Tibial nerve (tissue), 3 donors: ENCODE measurements at regions not wholly inside any gene's neighbourhood (a gene's known extent, or its start where the extent isn't known, plus 50 kb on each side); places are given as distances from the start of the nearest gene placed in this dataset.

Experiments used
- CTCF ChIP-seq, 5 experiments: fragments of 200-600 bp in 3 of 5; fragments of 450-650 bp in 2 of 5; sonication (generic) in 3 of 5; IDR thresholded peaks; one replicate each; pipeline ENCODE4 v1.5.1; 2016 to 2019; ENCODE audit warnings: antibody characterized with exemption in 5 of 5, mild to moderate bottlenecking in 3 of 5, moderate library complexity in 2 of 5
- POLR2A ChIP-seq, 2 donors: fragments of 450-650 bp; IDR thresholded peaks; one replicate each; pipeline ENCODE4 v1.6.1; 2017; ENCODE audit warnings: antibody characterized with exemption in 2 of 2, mild to moderate bottlenecking in 2 of 2, moderate library complexity in 2 of 2

DNA sequence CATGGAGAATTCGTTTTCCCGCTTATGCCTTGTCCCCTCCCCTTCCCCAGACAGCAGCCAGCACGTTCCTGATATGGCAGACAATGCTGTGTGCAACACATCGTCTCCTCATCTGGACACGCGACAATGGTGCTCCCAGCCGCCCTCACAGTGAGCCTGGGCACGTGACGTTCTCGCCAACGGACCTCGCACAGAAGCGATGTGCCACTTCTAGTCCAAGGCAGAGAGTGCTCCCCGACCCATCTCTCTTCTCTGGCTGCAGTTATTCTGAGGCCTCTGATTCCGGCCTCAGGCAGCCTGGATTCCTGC is 505.4 kb downstream of the EIPR1 start:
- TF ChIP-seq CTCF (IDR thresholded peaks at IDR 0.05): no peak
- TF ChIP-seq POLR2A (IDR thresholded peaks at IDR 0.05): no peak
